K562 (cell line): ENCODE measurements at regions not wholly inside any gene's neighbourhood (a gene's known extent, or its start where the extent isn't known, plus 50 kb on each side); places are given as distances from the start of the nearest gene placed in this dataset.

ENCODE experiments used
- ATAC-seq: fragments of 200-7000 bp; cut with Tn5 transposase; 3 replicates; pipeline ENCODE4 v1.9.1; 2020; ENCODE audit warnings: moderate library complexity
- BruUV-seq: library from RNA; stranded (reverse); fragments of 400-500 nt; replicated peaks from 2 replicates; lab custom pipeline; 2021; lab: Mats Ljungman, UMichigan
- CTCF ChIA-PET: fragments of 300-600 bp; formaldehyde crosslinking; extraction: SDS; loops from one replicate; lab custom pipeline; 2021; ENCODE audit warnings: low intra/inter-chr PET ratio; lab: Yijun Ruan, JAX
- POLR2A ChIA-PET: fragments of 300-600, 350-650 bp; sonication (Branson Sonifier 250); formaldehyde crosslinking; extraction: SDS; loops from one replicate; lab custom pipeline; 2021; ENCODE audit warnings: antibody characterized with exemption, inconsistent platforms; lab: Yijun Ruan, JAX
- DNase-seq, 4 experiments: peaks; one replicate each; pipeline versions ENCODE4 v3.0.0 to v3.0.0-alpha.2; 2011 to 2018; ENCODE audit warnings: low spot score in 3 of 4, mixed read lengths in 3 of 4; ENCODE audit errors: extremely low read depth in 1 of 4
- FAIRE-seq: peaks from 2 replicates; lab custom pipeline; 2011; peaks lifted over from hg19 to GRCh38; lab: Jason Lieb, UNC
- H2AFZ ChIP-seq: 2 replicates; pipeline ENCODE4 v1.6.0; 2011; ENCODE audit warnings: low read depth, low read length, control low read depth, inconsistent platforms
- H3K27ac ChIP-seq: fragments of 200-600 bp; 3 replicates; pipeline ENCODE4 v1.8.0; 2011; ENCODE audit warnings: low read depth, mild to moderate bottlenecking, control low read depth, inconsistent platforms, low read length, moderate library complexity, mixed read lengths; ENCODE audit errors: extremely low read depth
- H3K27me3 ChIP-seq, 2 experiments: fragments of 300-600 bp in 1 of 2; 2 replicates in 1 of 2; 3 replicates in 1 of 2; pipeline versions ENCODE4 v1.6.0 to v1.8.0; 2011; ENCODE audit warnings: inconsistent platforms in 2 of 2, low read length in 2 of 2, mild to moderate bottlenecking in 1 of 2, mixed read lengths in 1 of 2, moderate library complexity in 1 of 2; ENCODE audit not compliant: control insufficient read depth in 2 of 2, insufficient read depth in 2 of 2
- H3K36me3 ChIP-seq: fragments of 300-600 bp; 3 replicates; pipeline ENCODE4 v1.8.0; 2011; ENCODE audit warnings: mild to moderate bottlenecking, low read length, inconsistent platforms; ENCODE audit not compliant: control insufficient read depth, insufficient read depth
- H3K4me1 ChIP-seq, 2 experiments: fragments of 200-600 bp in 1 of 2; replicated peaks in 1 of 2; 2 replicates in 1 of 2; 3 replicates in 1 of 2; pipeline versions ENCODE4 v1.5.1 to v1.8.0; 2011; ENCODE audit warnings: inconsistent platforms in 2 of 2, low read length in 2 of 2, mild to moderate bottlenecking in 1 of 2, mixed read lengths in 1 of 2, moderate library complexity in 1 of 2; ENCODE audit not compliant: control insufficient read depth in 2 of 2, insufficient read depth in 2 of 2
- H3K4me2 ChIP-seq: 2 replicates; pipeline ENCODE4 v1.6.1; 2011; ENCODE audit warnings: low read length, control low read depth, inconsistent platforms, mixed read lengths; ENCODE audit not compliant: insufficient read depth
- H3K4me3 ChIP-seq: fragments of 200-600 bp; sonication (generic), shearing (Covaris generic); 2 replicates; pipeline ENCODE4 v1.5.1; 2016; ENCODE audit warnings: control low read depth, inconsistent platforms
- H3K79me2 ChIP-seq: fragments of 200-600 bp; 3 replicates; pipeline ENCODE4 v1.8.0; 2011; ENCODE audit warnings: low read length, inconsistent platforms; ENCODE audit not compliant: control insufficient read depth, insufficient read depth
- H3K9ac ChIP-seq, 2 experiments: 2 replicates each; pipeline versions ENCODE4 v1.6.0 to v1.6.1; 2011; ENCODE audit warnings: low read depth in 2 of 2, low read length in 2 of 2, control low read depth in 1 of 2, inconsistent platforms in 1 of 2, mild to moderate bottlenecking in 1 of 2, mixed read lengths in 1 of 2; ENCODE audit not compliant: insufficient read depth in 1 of 2
- H3K9me1 ChIP-seq: one replicate; pipeline ENCODE4 v1.6.0; 2011; ENCODE audit warnings: inconsistent platforms, mild to moderate bottlenecking, low read length, moderate library complexity; ENCODE audit not compliant: control insufficient read depth, insufficient read depth
- H3K9me3 ChIP-seq: replicated peaks from 2 replicates; pipeline ENCODE4 v1.5.1; 2011; ENCODE audit warnings: low read depth, low read length, inconsistent platforms; ENCODE audit not compliant: control insufficient read depth, insufficient read depth
- H4K20me1 ChIP-seq: replicated peaks from 2 replicates; pipeline ENCODE4 v1.6.1; 2011; ENCODE audit warnings: low read length, inconsistent platforms, mixed read lengths; ENCODE audit not compliant: control insufficient read depth, insufficient read depth
- CREB1 ChIP-seq, 2 experiments: sonication (generic) in 1 of 2; formaldehyde crosslinking in 1 of 2; IDR thresholded peaks; 2 replicates each; pipeline versions ENCODE4 v1.6.1 to v1.8.0; 2012 to 2022; ENCODE audit warnings: inconsistent platforms in 1 of 2, mild to moderate bottlenecking in 1 of 2, missing genetic modification reagents in 1 of 2, moderate library complexity in 1 of 2
- NCOA2 ChIP-seq, 2 experiments: fragments of 450-650 bp; IDR thresholded peaks; 2 replicates each; pipeline ENCODE4 v1.6.1; 2018; ENCODE audit warnings: mild to moderate bottlenecking in 2 of 2, moderate library complexity in 1 of 2; ENCODE audit not compliant: partially characterized antibody in 2 of 2
- PREB ChIP-seq: sonication (generic); formaldehyde crosslinking; IDR thresholded peaks from 2 replicates; pipeline ENCODE4 v1.8.1; 2023; ENCODE audit warnings: mild to moderate bottlenecking, missing genetic modification reagents
- SAFB2 ChIP-seq: fragments of 200-400 bp; formaldehyde crosslinking; IDR thresholded peaks from 2 replicates; pipeline ENCODE4 v1.6.1; 2018; ENCODE audit warnings: borderline replicate concordance, low read length, low read depth, moderate library complexity; ENCODE audit not compliant: severe bottlenecking
- TAF1 ChIP-seq: IDR thresholded peaks from 2 replicates; pipeline ENCODE4 v1.6.1; 2011; ENCODE audit warnings: mild to moderate bottlenecking, low read length, moderate library complexity; ENCODE audit not compliant: insufficient read depth, control insufficient read depth, severe bottlenecking; ENCODE audit errors: extremely low read depth
- ZNF280A ChIP-seq: fragments of 450-650 bp; IDR thresholded peaks from 2 replicates; pipeline ENCODE4 v1.6.1; 2018; ENCODE audit warnings: mild to moderate bottlenecking, low read depth; ENCODE audit not compliant: partially characterized antibody
- WGBS: fragments of 100-300 bp; shearing (Covaris generic); methylation state at CpG from one replicate; pipeline ENCODE4 v1.1.6; 2016; ENCODE audit warnings: low coverage, mixed read lengths; ENCODE audit not compliant: insufficient coverage; ENCODE audit errors: missing lambda C conversion rate; 5-methylcytosine and 5-hydroxymethylcytosine counted together
- in situ Hi-C: fragments of 300-500 bp; cut with MboI; formaldehyde crosslinking; loops from 4 replicates; pipeline ENCODE4 v1.15.0; 2018; ENCODE audit warnings: inconsistent platforms, mixed read lengths
- intact Hi-C: fragments of 100-400 bp; cut with micrococcal nuclease; formaldehyde crosslinking; loops from 2 replicates; pipeline ENCODE4 v1.14.2; 2022

DNA sequence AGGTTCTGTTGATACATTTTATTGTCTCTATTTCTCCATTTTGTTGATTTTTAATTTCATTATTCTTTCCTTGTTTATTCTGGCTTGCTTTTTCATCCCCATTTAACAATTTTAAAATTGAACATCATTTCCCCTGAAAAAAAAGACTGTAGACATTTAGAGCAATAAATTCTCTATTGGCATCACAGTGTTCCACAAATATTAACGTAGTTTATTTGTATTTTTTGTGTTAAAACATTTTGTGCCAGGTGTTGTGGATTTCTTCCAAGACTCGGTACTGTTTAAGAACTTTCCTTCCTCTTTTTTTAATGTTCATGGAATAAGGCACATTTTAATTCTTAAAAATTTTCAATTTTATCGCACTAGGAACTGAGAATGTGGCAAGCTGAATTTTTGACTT, 156.1 kb upstream of the NPY start:
- ChIA-PET POLR2A (no interaction called here), CTCF (no interaction called here)
- DNase-seq = no peak
- no peak overlapping the region for H2AFZ ChIP-seq
- H3K9ac ChIP-seq = no peak overlapping the region
- no peak for ATAC-seq
- no peaks in the 10 kb centered on the region for H4K20me1 ChIP-seq
- H3K27me3 ChIP-seq = peaks cover 0 to 4% of the 10 kb centered on the region in 2 experiments; a peak in 2 of 5 replicates
- no peaks in the 10 kb centered on the region for H3K4me1 ChIP-seq
- no peaks in the 10 kb centered on the region for H3K36me3 ChIP-seq
- no TSS peak for BruUV-seq
- H3K9me3 ChIP-seq = no peaks in the 10 kb centered on the region
- H3K9me1 ChIP-seq = no peaks in the 10 kb centered on the region
- in situ Hi-C loops (no loop called here), intact Hi-C loops (no loop called here)
- TF ChIP-seq PREB (CRISPR knock-in tag) = no peak
- TF ChIP-seq NCOA2 (IDR thresholded peaks at IDR 0.05; ENCODE audit: partially characterized antibody in 2 of 2) = no peak
- TF ChIP-seq SAFB2 = no peak
- no peak for TF ChIP-seq ZNF280A
- TF ChIP-seq TAF1 = no peak
- no peak for TF ChIP-seq CREB1 (IDR thresholded peaks at IDR 0.05)
- no peak for TF ChIP-seq CREB1 (CRISPR knock-in tag; IDR thresholded peaks at IDR 0.05)
- no peak overlapping the region for H3K4me2 ChIP-seq
- 0% methylated on average over 3 of the region's 3 CpGs for WGBS
- FAIRE-seq = no peak
- H3K27ac ChIP-seq = no peak overlapping the region
- no peaks in the 10 kb centered on the region for H3K79me2 ChIP-seq
- no peak overlapping the region for H3K4me3 ChIP-seq
